ENCODE measurements at regions not wholly inside any gene's neighbourhood (a gene's known extent, or its start where the extent isn't known, plus 50 kb on each side); places are given as distances from the start of the nearest gene placed in this dataset.
"Not testable (repeated sequence)": the region's sequence is repeated elsewhere in the genome, so short reads cannot be mapped to it uniquely, and the experiment has no call there.

GRCh38 chr3:89533275-89533674, 425.9 kb downstream of the EPHA3 start:
- H3K4me3 Mint-ChIP-seq = no peak overlapping the region
- no peak for TF ChIP-seq CTCF (IDR thresholded peaks at IDR 0.05)
- ChIA-PET POLR2A (no interaction called here), CTCF (no interaction called here)
- no peaks in the 10 kb centered on the region for H3K4me1 Mint-ChIP-seq (ENCODE audit: low read depth)
- H3K9me3 Mint-ChIP-seq = peaks cover 14% of the 10 kb centered on the region
- ATAC-seq (ENCODE audit: poor library complexity) = no peak
- H3K27me3 ChIP-seq (ENCODE audit: control insufficient read depth in 1 of 2, insufficient read depth in 2 of 2, low read length in 2 of 2) = no peaks in the 10 kb centered on the region
- no peaks in the 10 kb centered on the region for H3K4me1 ChIP-seq (ENCODE audit: insufficient read depth, low read length)
- no peak overlapping the region for H3K27ac ChIP-seq (ENCODE audit: low read depth in 1 of 2, low read length in 2 of 2)
- H3K4me3 ChIP-seq (ENCODE audit: low read length) = no peak overlapping the region
- H3K36me3 ChIP-seq (ENCODE audit: insufficient read depth, low read length) = no peaks in the 10 kb centered on the region
- DNase-seq = no peak
- intact Hi-C loops (cut with DNase I, micrococcal nuclease) = no loop called here
- H3K27ac Mint-ChIP-seq = no peak overlapping the region
- H3K9me3 ChIP-seq (ENCODE audit: control insufficient read depth in 1 of 2, insufficient read depth in 1 of 2, low read length in 2 of 2) = peaks cover 0 to 6% of the 10 kb centered on the region in 2 experiments
- H3K36me3 Mint-ChIP-seq (ENCODE audit: low read depth) = no peaks in the 10 kb centered on the region
- H3K27me3 Mint-ChIP-seq = no peaks in the 10 kb centered on the region

- H3K27ac ChIP-seq (ENCODE audit: low read depth in 1 of 2, low read length in 2 of 2); DNase-seq; H3K36me3 ChIP-seq (ENCODE audit: insufficient read depth, low read length); intact Hi-C loops (cut with DNase I, micrococcal nuclease); H3K4me3 ChIP-seq (ENCODE audit: low read length); H3K4me1 Mint-ChIP-seq (ENCODE audit: low read depth); H3K27ac Mint-ChIP-seq; H3K4me1 ChIP-seq (ENCODE audit: insufficient read depth, low read length); H3K36me3 Mint-ChIP-seq (ENCODE audit: low read depth); POLR2A ChIA-PET; H3K4me3 Mint-ChIP-seq; H3K27me3 ChIP-seq (ENCODE audit: control insufficient read depth in 1 of 2, insufficient read depth in 2 of 2, low read length in 2 of 2); ATAC-seq (ENCODE audit: poor library complexity); H3K9me3 Mint-ChIP-seq; CTCF ChIA-PET; H3K27me3 Mint-ChIP-seq; H3K9me3 ChIP-seq (ENCODE audit: control insufficient read depth in 1 of 2, insufficient read depth in 1 of 2, low read length in 2 of 2): not testable (repeated sequence)
These were observed 447.2 kb downstream of the EPHA3 start for GRCh38 chr3:89554587-89554986.

- Histone ChIP-seq H3K27me3 (ENCODE audit: control insufficient read depth in 1 of 2, insufficient read depth in 2 of 2, low read length in 2 of 2) (no peaks in the 10 kb centered on the region), H3K27ac (ENCODE audit: low read depth in 1 of 2, low read length in 2 of 2) (no peak overlapping the region), H3K4me1 (ENCODE audit: insufficient read depth, low read length) (no peaks in the 10 kb centered on the region), H3K9me3 (ENCODE audit: control insufficient read depth in 1 of 2, insufficient read depth in 1 of 2, low read length in 2 of 2) (peaks cover 3 to 9% of the 10 kb centered on the region in 2 experiments), H3K36me3 (ENCODE audit: insufficient read depth, low read length) (no peaks in the 10 kb centered on the region), H3K4me3 (ENCODE audit: low read length) (no peak overlapping the region)
- CTCF ChIA-PET = no interaction called here
- intact Hi-C loops (cut with DNase I, micrococcal nuclease) = no loop called here
- Mint-ChIP-seq H3K36me3 (ENCODE audit: low read depth) (no peaks in the 10 kb centered on the region), H3K4me1 (ENCODE audit: low read depth) (no peaks in the 10 kb centered on the region), H3K9me3 (peaks cover 19% of the 10 kb centered on the region), H3K27me3 (no peaks in the 10 kb centered on the region), H3K27ac (no peak overlapping the region), H3K4me3 (no peak overlapping the region)
- no peak for ATAC-seq (ENCODE audit: poor library complexity)
- POLR2A ChIA-PET = no interaction called here
- TF ChIP-seq CTCF (IDR thresholded peaks at IDR 0.05) = no peak
- no peak for DNase-seq
These were observed 451.3 kb downstream of the EPHA3 start for GRCh38 chr3:89558711-89559110.

GRCh38 chr3:89560568-89560967, 453.1 kb downstream of the EPHA3 start:
- H3K27me3 ChIP-seq (ENCODE audit: control insufficient read depth in 1 of 2, insufficient read depth in 2 of 2, low read length in 2 of 2) = no peaks in the 10 kb centered on the region
- no peak overlapping the region for H3K27ac Mint-ChIP-seq
- no peak for TF ChIP-seq CTCF (IDR thresholded peaks at IDR 0.05)
- peaks cover 3 to 14% of the 10 kb centered on the region in 2 experiments for H3K9me3 ChIP-seq (ENCODE audit: control insufficient read depth in 1 of 2, insufficient read depth in 1 of 2, low read length in 2 of 2)
- no peaks in the 10 kb centered on the region for H3K4me1 ChIP-seq (ENCODE audit: insufficient read depth, low read length)
- H3K4me3 Mint-ChIP-seq = no peak overlapping the region
- no peaks in the 10 kb centered on the region for H3K36me3 Mint-ChIP-seq (ENCODE audit: low read depth)
- no peaks in the 10 kb centered on the region for H3K36me3 ChIP-seq (ENCODE audit: insufficient read depth, low read length)
- POLR2A ChIA-PET = no interaction called here
- intact Hi-C loops (cut with DNase I, micrococcal nuclease) = no loop called here
- no peaks in the 10 kb centered on the region for H3K4me1 Mint-ChIP-seq (ENCODE audit: low read depth)
- H3K9me3 Mint-ChIP-seq = peaks cover 26% of the 10 kb centered on the region
- DNase-seq = no peak
- no peak overlapping the region for H3K27ac ChIP-seq (ENCODE audit: low read depth in 1 of 2, low read length in 2 of 2)
- no peak overlapping the region for H3K4me3 ChIP-seq (ENCODE audit: low read length)
- CTCF ChIA-PET = no interaction called here
- ATAC-seq (ENCODE audit: poor library complexity) = no peak
- no peaks in the 10 kb centered on the region for H3K27me3 Mint-ChIP-seq
